ENCODE measurements at regions not wholly inside any gene's neighbourhood (a gene's known extent, or its start where the extent isn't known, plus 50 kb on each side); places are given as distances from the start of the nearest gene placed in this dataset.

- 88% methylated on average over 4 of the region's 4 CpGs for WGBS
- H3K36me3 ChIP-seq (ENCODE audit: control insufficient read depth in 4 of 4, insufficient read depth in 3 of 4, low read depth in 1 of 4, low read length in 3 of 4): no peaks in the 10 kb centered on the region
Measured at GRCh38 chr3:109596991-109597390, 259.6 kb upstream of the DPPA4 start.

DNA sequence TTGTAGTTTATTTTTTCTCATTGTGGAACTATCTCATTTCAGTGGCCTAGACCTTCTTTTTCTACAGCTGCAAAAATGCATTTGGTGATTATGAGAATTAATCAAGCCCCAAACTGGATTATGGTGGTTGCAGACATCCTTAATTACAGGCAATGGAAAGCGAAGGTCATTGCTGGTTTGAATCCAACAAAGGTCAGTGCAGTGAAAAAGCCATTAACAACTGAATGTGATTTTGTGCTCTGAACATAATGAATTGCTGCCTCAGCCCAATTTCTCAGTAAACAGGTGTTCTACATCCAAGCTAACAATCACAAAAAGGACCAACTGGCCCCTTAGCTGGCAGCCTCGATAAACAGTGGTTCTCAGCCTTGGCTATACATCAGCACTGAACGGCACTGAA, 260.1 kb upstream of the DPPA4 start:
- Histone ChIP-seq H3K4me1 (ENCODE audit: control insufficient read depth in 4 of 4, insufficient read depth in 4 of 4, low read length in 3 of 4) (no peaks in the 10 kb centered on the region), H3K36me3 (ENCODE audit: control insufficient read depth in 4 of 4, insufficient read depth in 3 of 4, low read depth in 1 of 4, low read length in 3 of 4) (no peaks in the 10 kb centered on the region), H3K27me3 (ENCODE audit: control insufficient read depth in 4 of 4, insufficient read depth in 4 of 4, low read length in 3 of 4) (no peaks in the 10 kb centered on the region), H3K4me3 (ENCODE audit: low read depth in 1 of 3, low read length in 3 of 3) (no peak overlapping the region), H3K9me3 (ENCODE audit: control insufficient read depth in 4 of 4, low read length in 3 of 4) (peaks cover 0 to 3% (median under 1%) of the 10 kb centered on the region in 4 donors), H3K9ac (ENCODE audit: low read depth in 1 of 2, low read length in 2 of 2) (no peak overlapping the region), H3K27ac (ENCODE audit: low read depth in 1 of 2, low read length in 2 of 2) (no peak overlapping the region)
- TF ChIP-seq, protein P1, sequence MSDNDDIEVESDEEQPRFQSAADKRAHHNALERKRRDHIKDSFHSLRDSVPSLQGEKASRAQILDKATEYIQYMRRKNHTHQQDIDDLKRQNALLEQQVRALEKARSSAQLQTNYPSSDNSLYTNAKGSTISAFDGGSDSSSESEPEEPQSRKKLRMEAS (IDR thresholded peaks at IDR 0.05): no peak
- no peak for TF ChIP-seq HNF4G (IDR thresholded peaks at IDR 0.05)
- WGBS: 67% methylated on average over 3 of the region's 3 CpGs
- DNase-seq (ENCODE audit: low spot score): no peak

More at GRCh38 chr3:109596991-109597390, 259.6 kb upstream of the DPPA4 start:
- Histone ChIP-seq H3K27me3 (ENCODE audit: control insufficient read depth in 4 of 4, insufficient read depth in 4 of 4, low read length in 3 of 4) (no peaks in the 10 kb centered on the region), H3K27ac (ENCODE audit: low read depth in 1 of 2, low read length in 2 of 2) (no peak overlapping the region), H3K9ac (ENCODE audit: low read depth in 1 of 2, low read length in 2 of 2) (no peak overlapping the region), H3K9me3 (ENCODE audit: control insufficient read depth in 4 of 4, low read length in 3 of 4) (peaks cover 0 to 3% (median under 1%) of the 10 kb centered on the region in 4 donors), H3K4me3 (ENCODE audit: low read depth in 1 of 3, low read length in 3 of 3) (no peak overlapping the region), H3K4me1 (ENCODE audit: control insufficient read depth in 4 of 4, insufficient read depth in 4 of 4, low read length in 3 of 4) (no peaks in the 10 kb centered on the region)
- no peak for DNase-seq (ENCODE audit: low spot score)
- no peak for TF ChIP-seq FOXA1 (IDR thresholded peaks at IDR 0.05)
- TF ChIP-seq JUND (IDR thresholded peaks at IDR 0.05): no peak
- TF ChIP-seq ZBTB33 (IDR thresholded peaks at IDR 0.05): no peak
- no peak for TF ChIP-seq HNF4A (conservative IDR thresholded peaks at IDR 0.05)
- no peak for TF ChIP-seq FOXA2 (IDR thresholded peaks at IDR 0.05)
- TF ChIP-seq GABPA (IDR thresholded peaks at IDR 0.05 in 1 of 2, conservative IDR thresholded peaks at IDR 0.05 in 1 of 2): no peak
- TF ChIP-seq TAF1 (conservative IDR thresholded peaks at IDR 0.05): no peak
- TF ChIP-seq RXRA (IDR thresholded peaks at IDR 0.05): no peak

DNA sequence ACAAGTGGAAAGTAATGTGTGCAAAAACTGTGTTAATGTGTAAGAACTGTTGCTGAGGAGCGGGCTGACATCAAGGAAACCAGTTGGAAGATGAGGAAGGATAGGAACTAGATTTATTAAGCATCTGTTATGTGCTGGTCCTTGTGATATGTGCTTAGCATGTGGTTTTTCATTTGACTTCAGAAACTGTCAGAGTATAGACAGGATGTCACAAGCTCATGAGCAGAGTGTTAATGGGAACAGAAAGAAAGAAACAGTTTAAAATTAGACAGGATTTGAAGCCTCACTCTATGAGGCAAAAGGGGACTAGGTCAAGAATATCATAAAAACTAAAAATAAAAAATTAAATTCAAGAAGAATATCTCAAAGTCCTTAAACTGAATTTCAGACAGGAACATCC, 270.6 kb upstream of the DPPA4 start:
- DNase-seq (ENCODE audit: low spot score): no peak
- Histone ChIP-seq H3K9ac (ENCODE audit: low read depth in 1 of 2, low read length in 2 of 2) (no peak overlapping the region), H3K4me3 (ENCODE audit: low read depth in 1 of 3, low read length in 3 of 3) (no peak overlapping the region), H3K4me1 (ENCODE audit: control insufficient read depth in 4 of 4, insufficient read depth in 4 of 4, low read length in 3 of 4) (no peaks in the 10 kb centered on the region), H3K27ac (ENCODE audit: low read depth in 1 of 2, low read length in 2 of 2) (no peak overlapping the region), H3K27me3 (ENCODE audit: control insufficient read depth in 4 of 4, insufficient read depth in 4 of 4, low read length in 3 of 4) (no peaks in the 10 kb centered on the region), H3K9me3 (ENCODE audit: control insufficient read depth in 4 of 4, low read length in 3 of 4) (no peaks in the 10 kb centered on the region), H3K36me3 (ENCODE audit: control insufficient read depth in 4 of 4, insufficient read depth in 3 of 4, low read depth in 1 of 4, low read length in 3 of 4) (no peaks in the 10 kb centered on the region)
- WGBS: 90% methylated on average over 1 of the region's 1 CpG
- TF ChIP-seq SP1 (IDR thresholded peaks at IDR 0.05) (no peak), EGR1 (IDR thresholded peaks at IDR 0.05; ENCODE audit: low read depth in 2 of 2) (no peak), HNF4G (IDR thresholded peaks at IDR 0.05) (no peak), FOXA1 (IDR thresholded peaks at IDR 0.05) (no peak), CTCF (IDR thresholded peaks at IDR 0.05; ENCODE audit: low read depth, low read length, missing input control) (no peak), HNF4A (conservative IDR thresholded peaks at IDR 0.05) (no peak), ZBTB33 (IDR thresholded peaks at IDR 0.05) (no peak), RXRA (IDR thresholded peaks at IDR 0.05) (no peak), NR2F2 (IDR thresholded peaks at IDR 0.05) (no peak), JUND (IDR thresholded peaks at IDR 0.05) (no peak), GABPA (IDR thresholded peaks at IDR 0.05 in 1 of 2, conservative IDR thresholded peaks at IDR 0.05 in 1 of 2) (no peak), YY1 (IDR thresholded peaks at IDR 0.05) (no peak), FOXA2 (IDR thresholded peaks at IDR 0.05) (no peak), TAF1 (conservative IDR thresholded peaks at IDR 0.05) (no peak)
- TF ChIP-seq, protein P1 (IDR thresholded peaks at IDR 0.05): no peak
- TF ChIP-seq, protein P2, sequence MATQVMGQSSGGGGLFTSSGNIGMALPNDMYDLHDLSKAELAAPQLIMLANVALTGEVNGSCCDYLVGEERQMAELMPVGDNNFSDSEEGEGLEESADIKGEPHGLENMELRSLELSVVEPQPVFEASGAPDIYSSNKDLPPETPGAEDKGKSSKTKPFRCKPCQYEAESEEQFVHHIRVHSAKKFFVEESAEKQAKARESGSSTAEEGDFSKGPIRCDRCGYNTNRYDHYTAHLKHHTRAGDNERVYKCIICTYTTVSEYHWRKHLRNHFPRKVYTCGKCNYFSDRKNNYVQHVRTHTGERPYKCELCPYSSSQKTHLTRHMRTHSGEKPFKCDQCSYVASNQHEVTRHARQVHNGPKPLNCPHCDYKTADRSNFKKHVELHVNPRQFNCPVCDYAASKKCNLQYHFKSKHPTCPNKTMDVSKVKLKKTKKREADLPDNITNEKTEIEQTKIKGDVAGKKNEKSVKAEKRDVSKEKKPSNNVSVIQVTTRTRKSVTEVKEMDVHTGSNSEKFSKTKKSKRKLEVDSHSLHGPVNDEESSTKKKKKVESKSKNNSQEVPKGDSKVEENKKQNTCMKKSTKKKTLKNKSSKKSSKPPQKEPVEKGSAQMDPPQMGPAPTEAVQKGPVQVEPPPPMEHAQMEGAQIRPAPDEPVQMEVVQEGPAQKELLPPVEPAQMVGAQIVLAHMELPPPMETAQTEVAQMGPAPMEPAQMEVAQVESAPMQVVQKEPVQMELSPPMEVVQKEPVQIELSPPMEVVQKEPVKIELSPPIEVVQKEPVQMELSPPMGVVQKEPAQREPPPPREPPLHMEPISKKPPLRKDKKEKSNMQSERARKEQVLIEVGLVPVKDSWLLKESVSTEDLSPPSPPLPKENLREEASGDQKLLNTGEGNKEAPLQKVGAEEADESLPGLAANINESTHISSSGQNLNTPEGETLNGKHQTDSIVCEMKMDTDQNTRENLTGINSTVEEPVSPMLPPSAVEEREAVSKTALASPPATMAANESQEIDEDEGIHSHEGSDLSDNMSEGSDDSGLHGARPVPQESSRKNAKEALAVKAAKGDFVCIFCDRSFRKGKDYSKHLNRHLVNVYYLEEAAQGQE (IDR thresholded peaks at IDR 0.05): no peak
